SK-MEL-5 (cell line): ENCODE measurements at regions not wholly inside any gene's neighbourhood (a gene's known extent, or its start where the extent isn't known, plus 50 kb on each side); places are given as distances from the start of the nearest gene placed in this dataset.

Source experiments
- DNase-seq: peaks from one replicate; pipeline ENCODE4 v3.0.0-alpha.2; 2016; ENCODE audit warnings: low read depth, low spot score
- in situ Hi-C: cut with HindIII; loops from 2 replicates; pipeline ENCODE4 v1.10.0; 2016; ENCODE audit warnings: low sequenced_read_pairs, high pct_unique_total_duplicates, low pct_unique_long_range_greater_than_20kb

GRCh38 chr14:87686746-87687145, 306.2 kb downstream of the GALC start:
- DNase-seq, result peak; percentile 79
- in situ Hi-C loops, result no loop called here

GRCh38 chr14:87679866-87680265, 313.1 kb downstream of the GALC start:
- DNase-seq, result no peak
- in situ Hi-C loops, result no loop called here

GRCh38 chr14:87678624-87679023, 314.4 kb downstream of the GALC start:
- DNase-seq, result no peak
- in situ Hi-C loops, result no loop called here

GRCh38 chr14:87676814-87677437, 316.1 kb downstream of the GALC start:
- in situ Hi-C loops, result no loop called here
- DNase-seq, result no peak

- DNase-seq, result no peak
- in situ Hi-C loops, result no loop called here
These were observed 325.3 kb downstream of the GALC start for GRCh38 chr14:87667659-87668058.

- DNase-seq, result no peak
- in situ Hi-C loops, result no loop called here
These were observed 336.7 kb downstream of the GALC start for GRCh38 chr14:87656315-87656714.

GRCh38 chr14:87652278-87652677, 340.7 kb downstream of the GALC start:
- DNase-seq, result no peak
- in situ Hi-C loops, result no loop called here

GRCh38 chr14:87644689-87645088, 348.3 kb downstream of the GALC start:
- in situ Hi-C loops, result no loop called here

GRCh38 chr14:87643005-87643404, 350.0 kb downstream of the GALC start:
- in situ Hi-C loops, result no loop called here
- DNase-seq, result no peak

More at GRCh38 chr14:87644689-87645088, 348.3 kb downstream of the GALC start:
- DNase-seq, result no peak

GRCh38 chr14:87640553-87640952, 352.4 kb downstream of the GALC start:
- no peak for DNase-seq
- in situ Hi-C loops, result no loop called here

- in situ Hi-C loops, result no loop called here
These were observed 354.8 kb downstream of the GALC start for GRCh38 chr14:87638196-87638595.

GRCh38 chr14:87635442-87635841, 357.5 kb downstream of the GALC start:
- in situ Hi-C loops, result no loop called here

More at GRCh38 chr14:87638196-87638595, 354.8 kb downstream of the GALC start:
- DNase-seq, result no peak

GRCh38 chr14:87632796-87633195, 360.2 kb downstream of the GALC start:
- in situ Hi-C loops, result no loop called here
- DNase-seq, result no peak

More at GRCh38 chr14:87635442-87635841, 357.5 kb downstream of the GALC start:
- DNase-seq, result no peak

- no peak for DNase-seq
- in situ Hi-C loops, result no loop called here
These were observed 362.1 kb downstream of the GALC start for GRCh38 chr14:87630846-87631245.

- in situ Hi-C loops, result no loop called here
- DNase-seq, result no peak
These were observed 363.2 kb downstream of the GALC start for GRCh38 chr14:87629788-87630187.

GRCh38 chr14:87628780-87629179, 364.2 kb downstream of the GALC start:
- in situ Hi-C loops, result no loop called here
- no peak for DNase-seq

GRCh38 chr14:87628129-87628528, 364.9 kb downstream of the GALC start:
- no peak for DNase-seq
- in situ Hi-C loops, result no loop called here

GRCh38 chr14:87626266-87626665, 366.7 kb downstream of the GALC start:
- in situ Hi-C loops, result no loop called here
- no peak for DNase-seq

GRCh38 chr14:87623616-87624015, 369.4 kb downstream of the GALC start:
- in situ Hi-C loops, result no loop called here
- DNase-seq, result no peak

GRCh38 chr14:87617079-87617478, 375.9 kb downstream of the GALC start:
- in situ Hi-C loops, result no loop called here
- no peak for DNase-seq
